ENCODE measurements at regions not wholly inside any gene's neighbourhood (a gene's known extent, or its start where the extent isn't known, plus 50 kb on each side); places are given as distances from the start of the nearest gene placed in this dataset.

GRCh38 chr1:76764638-76765454 is 102.4 kb upstream of the ST6GALNAC5 start:
- DNase-seq: peak; percentile 33 to 84 (median 58)

GRCh38 chr1:76766381-76766780 is 100.9 kb upstream of the ST6GALNAC5 start:
- no peak for DNase-seq

GRCh38 chr1:76769911-76770310 is 97.4 kb upstream of the ST6GALNAC5 start:
- no peak for DNase-seq

GRCh38 chr1:76770979-76771378 is 96.3 kb upstream of the ST6GALNAC5 start:
- DNase-seq: peak in 2 of 3 experiments; percentile 33 to 58

GRCh38 chr1:76781447-76781846 is 85.8 kb upstream of the ST6GALNAC5 start:
- DNase-seq: no peak

- no peak for DNase-seq
These were observed 84.5 kb upstream of the ST6GALNAC5 start for GRCh38 chr1:76782809-76783208.

- no peak for DNase-seq
These were observed 82.8 kb upstream of the ST6GALNAC5 start for GRCh38 chr1:76784502-76784901.

- peak in 2 of 3 experiments; percentile 5 to 45 for DNase-seq
These were observed 81.1 kb upstream of the ST6GALNAC5 start for GRCh38 chr1:76786222-76786621.

GRCh38 chr1:76793594-76793993 is 73.7 kb upstream of the ST6GALNAC5 start:
- DNase-seq: no peak

- DNase-seq: no peak
These were observed 67.6 kb upstream of the ST6GALNAC5 start for GRCh38 chr1:76799700-76800099.

- DNase-seq: no peak
These were observed 65.2 kb upstream of the ST6GALNAC5 start for GRCh38 chr1:76802094-76802493.

GRCh38 chr1:76807543-76808260 is 59.6 kb upstream of the ST6GALNAC5 start:
- no peak for DNase-seq

Data from NCI-H1417 (cell line).